ENCODE measurements at regions not wholly inside any gene's neighbourhood (a gene's known extent, or its start where the extent isn't known, plus 50 kb on each side); places are given as distances from the start of the nearest gene placed in this dataset.
"Not testable (repeated sequence)": the region's sequence is repeated elsewhere in the genome, so short reads cannot be mapped to it uniquely, and the experiment has no call there.

GRCh38 chr6:14569394-14569793 lies 451.8 kb downstream of the CD83 start:
- no peak overlapping the region for H4K8ac ChIP-seq (replicated peaks; ENCODE audit: insufficient read length, low read depth, low read length)
- peaks cover 0 to 2% of the 10 kb centered on the region in 2 experiments; a peak in 2 of 5 replicates for H3K9me3 Mint-ChIP-seq
- H3K14ac ChIP-seq (ENCODE audit: insufficient read depth, low read length) = no peak overlapping the region
- peaks cover 2% of the 10 kb centered on the region; the same call in 1 of the 2 replicates for H3K27me3 Mint-ChIP-seq (ENCODE audit: low read depth)
- no peaks in the 10 kb centered on the region for H3K79me2 ChIP-seq (ENCODE audit: insufficient read depth, low read length)
- no peak overlapping the region for H3K27ac ChIP-seq (ENCODE audit: insufficient read length, low read depth, low read length)
- H3K4me2 ChIP-seq (ENCODE audit: insufficient read depth, insufficient read length, low read length) = no peak overlapping the region
- no peak overlapping the region for H3K27ac Mint-ChIP-seq
- H2BK15ac ChIP-seq (ENCODE audit: low read depth, low read length) = no peak overlapping the region
- no peak overlapping the region for H3K9ac ChIP-seq (ENCODE audit: extremely low read depth, insufficient read length, low read length)
- H3K23ac ChIP-seq (ENCODE audit: insufficient read length, low read depth, low read length) = no peak overlapping the region
- H4K20me1 ChIP-seq (ENCODE audit: control insufficient read depth, insufficient read depth, insufficient read length) = no peaks in the 10 kb centered on the region
- no CpG with 5 or more reads among the region's 1 CpG for WGBS (ENCODE audit: extremely low coverage, insufficient read length, low lambda C conversion rate)
- no peaks in the 10 kb centered on the region for H3K23me2 ChIP-seq (ENCODE audit: insufficient read length, low read depth, low read length, poor library complexity, severe bottlenecking)
- H4K5ac ChIP-seq (ENCODE audit: insufficient read length, low read depth, low read length) = no peak overlapping the region
- H2BK5ac ChIP-seq (ENCODE audit: insufficient read length, low read length) = no peak overlapping the region
- H4K91ac ChIP-seq (ENCODE audit: insufficient read length, low read depth, low read length) = no peak overlapping the region
- H2BK12ac ChIP-seq (ENCODE audit: insufficient read length, low read depth, low read length) = no peak overlapping the region
- DNase-seq = no peak
- no peaks in the 10 kb centered on the region for H3K79me1 ChIP-seq (ENCODE audit: insufficient read depth, low read depth, low read length, poor library complexity, severe bottlenecking)
- no peak overlapping the region for H3K56ac ChIP-seq (ENCODE audit: insufficient read length, low read depth, low read length)
- no peak overlapping the region for H2BK20ac ChIP-seq (ENCODE audit: low read depth, low read length, poor library complexity, severe bottlenecking)
- H3K27me3 ChIP-seq (ENCODE audit: insufficient read depth, low read length) = no peaks in the 10 kb centered on the region
- H3K4me3 Mint-ChIP-seq = no peak overlapping the region
- no peak overlapping the region for H2AFZ ChIP-seq (ENCODE audit: low read length)
- no peak overlapping the region for H2AK5ac ChIP-seq (ENCODE audit: insufficient read length, low read length)
- H3K4me1 ChIP-seq (ENCODE audit: insufficient read depth, low read length) = no peaks in the 10 kb centered on the region
- H3K4ac ChIP-seq (ENCODE audit: low read depth, low read length) = no peak overlapping the region
- H3K36me3 Mint-ChIP-seq (ENCODE audit: insufficient read depth in 1 of 3, low read depth in 3 of 3) = peaks cover 0 to 1% (median 0%) of the 10 kb centered on the region in 3 experiments; a peak in 1 of 7 replicates
- H3T11ph ChIP-seq (ENCODE audit: low read length) = no peak overlapping the region
- H2BK120ac ChIP-seq (ENCODE audit: low read depth, low read length, poor library complexity, severe bottlenecking) = no peak overlapping the region
- H3K4me1 Mint-ChIP-seq = peaks cover 12 to 16% of the 10 kb centered on the region in 2 experiments
- H3K9me3 ChIP-seq (ENCODE audit: control insufficient read depth, low read depth, low read length) = no peaks in the 10 kb centered on the region
- H3K18ac ChIP-seq (ENCODE audit: insufficient read length, low read depth, low read length) = no peak overlapping the region
- TF ChIP-seq CTCF (conservative IDR thresholded peaks at IDR 0.05) = no peak

GRCh38 chr6:14569874-14570273 lies 452.3 kb downstream of the CD83 start:
- H3K4me1 Mint-ChIP-seq = peaks cover 12 to 16% of the 10 kb centered on the region in 2 experiments
- H3K36me3 Mint-ChIP-seq (ENCODE audit: insufficient read depth in 1 of 3, low read depth in 3 of 3); H3K4me2 ChIP-seq (ENCODE audit: insufficient read depth, insufficient read length, low read length): not testable (repeated sequence)

More at GRCh38 chr6:14569874-14570273, 452.3 kb downstream of the CD83 start:
- H3K14ac ChIP-seq (ENCODE audit: insufficient read depth, low read length); H3K27ac ChIP-seq (ENCODE audit: insufficient read length, low read depth, low read length); H3K23ac ChIP-seq (ENCODE audit: insufficient read length, low read depth, low read length); H3K4me1 ChIP-seq (ENCODE audit: insufficient read depth, low read length); H2AK5ac ChIP-seq (ENCODE audit: insufficient read length, low read length); H3K18ac ChIP-seq (ENCODE audit: insufficient read length, low read depth, low read length); H3K79me2 ChIP-seq (ENCODE audit: insufficient read depth, low read length); H3K27ac Mint-ChIP-seq; H4K91ac ChIP-seq (ENCODE audit: insufficient read length, low read depth, low read length); H3K27me3 ChIP-seq (ENCODE audit: insufficient read depth, low read length); DNase-seq; H3K9ac ChIP-seq (ENCODE audit: extremely low read depth, insufficient read length, low read length); H3K4ac ChIP-seq (ENCODE audit: low read depth, low read length); H4K5ac ChIP-seq (ENCODE audit: insufficient read length, low read depth, low read length); H2BK5ac ChIP-seq (ENCODE audit: insufficient read length, low read length); H3K56ac ChIP-seq (ENCODE audit: insufficient read length, low read depth, low read length); H3K9me3 Mint-ChIP-seq; H2BK120ac ChIP-seq (ENCODE audit: low read depth, low read length, poor library complexity, severe bottlenecking); H3K23me2 ChIP-seq (ENCODE audit: insufficient read length, low read depth, low read length, poor library complexity, severe bottlenecking); H3T11ph ChIP-seq (ENCODE audit: low read length); H2BK15ac ChIP-seq (ENCODE audit: low read depth, low read length); H4K20me1 ChIP-seq (ENCODE audit: control insufficient read depth, insufficient read depth, insufficient read length); H2BK12ac ChIP-seq (ENCODE audit: insufficient read length, low read depth, low read length); H3K79me1 ChIP-seq (ENCODE audit: insufficient read depth, low read depth, low read length, poor library complexity, severe bottlenecking); H4K8ac ChIP-seq (replicated peaks; ENCODE audit: insufficient read length, low read depth, low read length); H2BK20ac ChIP-seq (ENCODE audit: low read depth, low read length, poor library complexity, severe bottlenecking); H3K4me3 Mint-ChIP-seq; H2AFZ ChIP-seq (ENCODE audit: low read length); H3K9me3 ChIP-seq (ENCODE audit: control insufficient read depth, low read depth, low read length); H3K27me3 Mint-ChIP-seq (ENCODE audit: low read depth): not testable (repeated sequence)
- WGBS (ENCODE audit: extremely low coverage, insufficient read length, low lambda C conversion rate) = no CpG with 5 or more reads among the region's 5 CpGs
